ENCODE measurements at regions not wholly inside any gene's neighbourhood (a gene's known extent, or its start where the extent isn't known, plus 50 kb on each side); places are given as distances from the start of the nearest gene placed in this dataset.
"Not testable (repeated sequence)": the region's sequence is repeated elsewhere in the genome, so short reads cannot be mapped to it uniquely, and the experiment has no call there.

- DNase-seq (no peak), ATAC-seq (no peak)
- 96% methylated on average over 4 of the region's 4 CpGs for WGBS
- H3K9me3 ChIP-seq (ENCODE audit: control insufficient read depth, low read length) = no peaks in the 10 kb centered on the region
- H3K27ac ChIP-seq (ENCODE audit: low read length) = no peak overlapping the region
- no peaks in the 10 kb centered on the region for H3K4me1 ChIP-seq (ENCODE audit: control insufficient read depth, insufficient read depth, low read length)
- H3K4me3 ChIP-seq (ENCODE audit: low read length) = no peak overlapping the region
- H3K27me3 ChIP-seq (ENCODE audit: control insufficient read depth, insufficient read depth) = no peaks in the 10 kb centered on the region
- intact Hi-C loops (cut with DNase I) = loop anchor here in 1 of 4 donors (5.0 kb wide), 1 partner anchor 1241 kb away; no protein-coding TSS in a partner anchor
Observed at GRCh38 chr20:52306477-52306876, 114.9 kb upstream of the ZFP64 start.

- WGBS = 90% methylated on average over 7 of the region's 7 CpGs
- DNase-seq (no peak), ATAC-seq (no peak)
- H3K9me3 ChIP-seq (ENCODE audit: control insufficient read depth, low read length) = no peaks in the 10 kb centered on the region
- H3K4me1 ChIP-seq (ENCODE audit: control insufficient read depth, insufficient read depth, low read length) = no peaks in the 10 kb centered on the region
- H3K27me3 ChIP-seq (ENCODE audit: control insufficient read depth, insufficient read depth) = no peaks in the 10 kb centered on the region
- intact Hi-C loops (cut with DNase I) = loop anchor here in 1 of 4 donors (5.0 kb wide), 1 partner anchor 1241 kb away; no protein-coding TSS in a partner anchor
- H3K27ac ChIP-seq (ENCODE audit: low read length) = no peak overlapping the region
- no peak overlapping the region for H3K4me3 ChIP-seq (ENCODE audit: low read length)
Observed at GRCh38 chr20:52305858-52306257, 114.3 kb upstream of the ZFP64 start.

- no peaks in the 10 kb centered on the region for H3K27me3 ChIP-seq (ENCODE audit: control insufficient read depth, insufficient read depth)
- no peak overlapping the region for H3K27ac ChIP-seq (ENCODE audit: low read length)
- ATAC-seq (no peak), DNase-seq (no peak)
- H3K4me3 ChIP-seq (ENCODE audit: low read length) = no peak overlapping the region
- intact Hi-C loops (cut with DNase I) = loop anchor here in 1 of 4 donors (5.0 kb wide), 1 partner anchor 1242 kb away; no protein-coding TSS in a partner anchor
- WGBS = 92% methylated on average over 3 of the region's 3 CpGs
- no peaks in the 10 kb centered on the region for H3K4me1 ChIP-seq (ENCODE audit: control insufficient read depth, insufficient read depth, low read length)
- H3K9me3 ChIP-seq (ENCODE audit: control insufficient read depth, low read length) = no peaks in the 10 kb centered on the region
Observed at GRCh38 chr20:52305024-52305645, 113.6 kb upstream of the ZFP64 start.

- Histone ChIP-seq H3K4me1 (ENCODE audit: control insufficient read depth, insufficient read depth, low read length) (no peaks in the 10 kb centered on the region), H3K9me3 (ENCODE audit: control insufficient read depth, low read length) (no peaks in the 10 kb centered on the region), H3K27me3 (ENCODE audit: control insufficient read depth, insufficient read depth) (no peaks in the 10 kb centered on the region), H3K27ac (ENCODE audit: low read length) (no peak overlapping the region), H3K4me3 (ENCODE audit: low read length) (no peak overlapping the region)
- DNase-seq (peak in 1 of 3 donors; percentile 26), ATAC-seq (no peak)
- intact Hi-C loops (cut with DNase I) = no loop called here
- 64% methylated on average over 7 of the region's 7 CpGs for WGBS
Observed at GRCh38 chr20:52303281-52303950, 111.8 kb upstream of the ZFP64 start.

- H3K4me3 ChIP-seq (ENCODE audit: low read length) = no peak overlapping the region
- H3K4me1 ChIP-seq (ENCODE audit: control insufficient read depth, insufficient read depth, low read length) = no peaks in the 10 kb centered on the region
- ATAC-seq = no peak
- WGBS = 72% methylated on average over 3 of the region's 3 CpGs
- no peaks in the 10 kb centered on the region for H3K9me3 ChIP-seq (ENCODE audit: control insufficient read depth, low read length)
- intact Hi-C loops (cut with DNase I) = no loop called here
- H3K27me3 ChIP-seq (ENCODE audit: control insufficient read depth, insufficient read depth) = no peaks in the 10 kb centered on the region
- DNase-seq = no peak
- no peak overlapping the region for H3K27ac ChIP-seq (ENCODE audit: low read length)
Observed at GRCh38 chr20:52302736-52303135, 111.2 kb upstream of the ZFP64 start.

GRCh38 chr20:52302051-52302450 lies 110.5 kb upstream of the ZFP64 start:
- ATAC-seq; H3K27ac ChIP-seq (ENCODE audit: low read length); H3K4me3 ChIP-seq (ENCODE audit: low read length); intact Hi-C loops (cut with DNase I); H3K9me3 ChIP-seq (ENCODE audit: control insufficient read depth, low read length); H3K27me3 ChIP-seq (ENCODE audit: control insufficient read depth, insufficient read depth); H3K4me1 ChIP-seq (ENCODE audit: control insufficient read depth, insufficient read depth, low read length); DNase-seq: not testable (repeated sequence)
- 89% methylated on average over 6 of the region's 6 CpGs for WGBS

- Histone ChIP-seq H3K4me1 (ENCODE audit: control insufficient read depth, insufficient read depth, low read length) (no peaks in the 10 kb centered on the region), H3K4me3 (ENCODE audit: low read length) (no peak overlapping the region), H3K27me3 (ENCODE audit: control insufficient read depth, insufficient read depth) (no peaks in the 10 kb centered on the region), H3K9me3 (ENCODE audit: control insufficient read depth, low read length) (peaks cover 2% of the 10 kb centered on the region), H3K27ac (ENCODE audit: low read length) (no peak overlapping the region)
- WGBS = 76% methylated on average over 7 of the region's 7 CpGs
- intact Hi-C loops (cut with DNase I) = no loop called here
- DNase-seq (no peak), ATAC-seq (no peak)
Observed at GRCh38 chr20:52295556-52295955, 104.0 kb upstream of the ZFP64 start.

GRCh38 chr20:52294106-52294628 lies 102.6 kb upstream of the ZFP64 start:
- ATAC-seq (no peak), DNase-seq (no peak)
- no peaks in the 10 kb centered on the region for H3K27me3 ChIP-seq (ENCODE audit: control insufficient read depth, insufficient read depth)
- peaks cover 2% of the 10 kb centered on the region for H3K9me3 ChIP-seq (ENCODE audit: control insufficient read depth, low read length)
- no peaks in the 10 kb centered on the region for H3K4me1 ChIP-seq (ENCODE audit: control insufficient read depth, insufficient read depth, low read length)
- intact Hi-C loops (cut with DNase I) = no loop called here
- 73% methylated on average over 2 of the region's 2 CpGs for WGBS
- H3K27ac ChIP-seq (ENCODE audit: low read length) = no peak overlapping the region
- no peak overlapping the region for H3K4me3 ChIP-seq (ENCODE audit: low read length)

GRCh38 chr20:52291109-52291508 lies 99.5 kb upstream of the ZFP64 start:
- no peaks in the 10 kb centered on the region for H3K27me3 ChIP-seq (ENCODE audit: control insufficient read depth, insufficient read depth)
- H3K4me1 ChIP-seq (ENCODE audit: control insufficient read depth, insufficient read depth, low read length) = no peaks in the 10 kb centered on the region
- peaks cover 2% of the 10 kb centered on the region for H3K9me3 ChIP-seq (ENCODE audit: control insufficient read depth, low read length)
- H3K4me3 ChIP-seq (ENCODE audit: low read length) = no peak overlapping the region
- H3K27ac ChIP-seq (ENCODE audit: low read length) = no peak overlapping the region
- no peak for ATAC-seq
- DNase-seq = no peak
- intact Hi-C loops (cut with DNase I) = no loop called here
- WGBS = 77% methylated on average over 12 of the region's 12 CpGs

- Histone ChIP-seq H3K9me3 (ENCODE audit: control insufficient read depth, low read length) (peaks cover 2% of the 10 kb centered on the region), H3K27me3 (ENCODE audit: control insufficient read depth, insufficient read depth) (no peaks in the 10 kb centered on the region), H3K27ac (ENCODE audit: low read length) (no peak overlapping the region), H3K4me1 (ENCODE audit: control insufficient read depth, insufficient read depth, low read length) (no peaks in the 10 kb centered on the region), H3K4me3 (ENCODE audit: low read length) (no peak overlapping the region)
- ATAC-seq (no peak), DNase-seq (no peak)
- intact Hi-C loops (cut with DNase I) = no loop called here
- WGBS = 52% methylated on average over 4 of the region's 4 CpGs
Observed at GRCh38 chr20:52290569-52290968, 99.0 kb upstream of the ZFP64 start.

- H3K9me3 ChIP-seq (ENCODE audit: control insufficient read depth, low read length) = peaks cover 2% of the 10 kb centered on the region
- no peak overlapping the region for H3K4me3 ChIP-seq (ENCODE audit: low read length)
- DNase-seq = no peak
- WGBS = 57% methylated on average over 3 of the region's 3 CpGs
- H3K4me1 ChIP-seq (ENCODE audit: control insufficient read depth, insufficient read depth, low read length) = no peaks in the 10 kb centered on the region
- ATAC-seq = no peak
- H3K27ac ChIP-seq (ENCODE audit: low read length) = no peak overlapping the region
- no peaks in the 10 kb centered on the region for H3K27me3 ChIP-seq (ENCODE audit: control insufficient read depth, insufficient read depth)
- intact Hi-C loops (cut with DNase I) = no loop called here
Observed at GRCh38 chr20:52289956-52290565, 98.5 kb upstream of the ZFP64 start.

All from right cardiac atrium (tissue), 5 donors.